HUDEP-2 (cell line): ENCODE measurements at regions not wholly inside any gene's neighbourhood (a gene's known extent, or its start where the extent isn't known, plus 50 kb on each side); places are given as distances from the start of the nearest gene placed in this dataset.
"Not testable (repeated sequence)": the region's sequence is repeated elsewhere in the genome, so short reads cannot be mapped to it uniquely, and the experiment has no call there.

Experiments used
- DNase-seq, 76 experiments: peaks; one replicate each; lab custom pipeline; 2025; ENCODE audit not compliant: unreplicated experiment in 76 of 76; lab: John Stamatoyannopoulos, UW

GRCh38 chr4:66014146-66014765 is 344.0 kb upstream of the EPHA5 start:
- peak in 1 of 76 experiments; percentile 0 for DNase-seq

- DNase-seq = no peak
Observed at GRCh38 chr4:66000510-66001117, 330.3 kb upstream of the EPHA5 start.

- no peak for DNase-seq
Observed at GRCh38 chr4:65999518-65999871, 329.2 kb upstream of the EPHA5 start.

GRCh38 chr4:65998807-65999517 is 328.7 kb upstream of the EPHA5 start:
- DNase-seq = not testable (repeated sequence)

- no peak for DNase-seq
Observed at GRCh38 chr4:65983061-65983460, 312.8 kb upstream of the EPHA5 start.

GRCh38 chr4:65976287-65976686 is 306.0 kb upstream of the EPHA5 start:
- no peak for DNase-seq

- DNase-seq = peak in 6 of 76 experiments; percentile 0 to 53 (median 33)
Observed at GRCh38 chr4:65973186-65973585, 302.9 kb upstream of the EPHA5 start.

GRCh38 chr4:65971686-65972085 is 301.4 kb upstream of the EPHA5 start:
- peak in 20 of 76 experiments; percentile 0 to 60 (median 7) for DNase-seq

- DNase-seq = no peak
Observed at GRCh38 chr4:65968831-65969558, 298.7 kb upstream of the EPHA5 start.

GRCh38 chr4:65960751-65961150 is 290.5 kb upstream of the EPHA5 start:
- DNase-seq = no peak

- no peak for DNase-seq
Observed at GRCh38 chr4:65954416-65954815, 284.1 kb upstream of the EPHA5 start.

- no peak for DNase-seq
Observed at GRCh38 chr4:65951177-65951576, 280.9 kb upstream of the EPHA5 start.

GRCh38 chr4:65943076-65943475 is 272.8 kb upstream of the EPHA5 start:
- DNase-seq = no peak

GRCh38 chr4:65924843-65925242 is 254.6 kb upstream of the EPHA5 start:
- DNase-seq = no peak

GRCh38 chr4:65923616-65924015 is 253.3 kb upstream of the EPHA5 start:
- no peak for DNase-seq

- DNase-seq = no peak
Observed at GRCh38 chr4:65921180-65921579, 250.9 kb upstream of the EPHA5 start.

- DNase-seq = no peak
Observed at GRCh38 chr4:65918872-65919271, 248.6 kb upstream of the EPHA5 start.

- no peak for DNase-seq
Observed at GRCh38 chr4:65918212-65918611, 247.9 kb upstream of the EPHA5 start.

- no peak for DNase-seq
Observed at GRCh38 chr4:65917486-65917885, 247.2 kb upstream of the EPHA5 start.

- no peak for DNase-seq
Observed at GRCh38 chr4:65911720-65912119, 241.4 kb upstream of the EPHA5 start.

GRCh38 chr4:65893957-65894755 is 223.9 kb upstream of the EPHA5 start:
- DNase-seq = no peak
